K562 (cell line): ENCODE measurements at regions not wholly inside any gene's neighbourhood (a gene's known extent, or its start where the extent isn't known, plus 50 kb on each side); places are given as distances from the start of the nearest gene placed in this dataset.

Experiments
- ATAC-seq: fragments of 200-7000 bp; cut with Tn5 transposase; 3 replicates; pipeline ENCODE4 v1.9.1; 2020; ENCODE audit warnings: moderate library complexity
- BruUV-seq: library from RNA; stranded (reverse); fragments of 400-500 nt; replicated peaks from 2 replicates; lab custom pipeline; 2021; lab: Mats Ljungman, UMichigan
- CTCF ChIA-PET: fragments of 300-600 bp; formaldehyde crosslinking; extraction: SDS; loops from one replicate; lab custom pipeline; 2021; ENCODE audit warnings: low intra/inter-chr PET ratio; lab: Yijun Ruan, JAX
- POLR2A ChIA-PET: fragments of 300-600, 350-650 bp; sonication (Branson Sonifier 250); formaldehyde crosslinking; extraction: SDS; loops from one replicate; lab custom pipeline; 2021; ENCODE audit warnings: antibody characterized with exemption, inconsistent platforms; lab: Yijun Ruan, JAX
- DNase-seq, 4 experiments: peaks; one replicate each; pipeline versions ENCODE4 v3.0.0 to v3.0.0-alpha.2; 2011 to 2018; ENCODE audit warnings: low spot score in 3 of 4, mixed read lengths in 3 of 4; ENCODE audit errors: extremely low read depth in 1 of 4
- FAIRE-seq: peaks from 2 replicates; lab custom pipeline; 2011; peaks lifted over from hg19 to GRCh38; lab: Jason Lieb, UNC
- H2AFZ ChIP-seq: 2 replicates; pipeline ENCODE4 v1.6.0; 2011; ENCODE audit warnings: low read depth, low read length, control low read depth, inconsistent platforms
- H3K27ac ChIP-seq: fragments of 200-600 bp; 3 replicates; pipeline ENCODE4 v1.8.0; 2011; ENCODE audit warnings: low read depth, mild to moderate bottlenecking, control low read depth, inconsistent platforms, low read length, moderate library complexity, mixed read lengths; ENCODE audit errors: extremely low read depth
- H3K27me3 ChIP-seq, 2 experiments: fragments of 300-600 bp in 1 of 2; 2 replicates in 1 of 2; 3 replicates in 1 of 2; pipeline versions ENCODE4 v1.6.0 to v1.8.0; 2011; ENCODE audit warnings: inconsistent platforms in 2 of 2, low read length in 2 of 2, mild to moderate bottlenecking in 1 of 2, mixed read lengths in 1 of 2, moderate library complexity in 1 of 2; ENCODE audit not compliant: control insufficient read depth in 2 of 2, insufficient read depth in 2 of 2
- H3K36me3 ChIP-seq: fragments of 300-600 bp; 3 replicates; pipeline ENCODE4 v1.8.0; 2011; ENCODE audit warnings: mild to moderate bottlenecking, low read length, inconsistent platforms; ENCODE audit not compliant: control insufficient read depth, insufficient read depth
- H3K4me1 ChIP-seq, 2 experiments: fragments of 200-600 bp in 1 of 2; replicated peaks in 1 of 2; 2 replicates in 1 of 2; 3 replicates in 1 of 2; pipeline versions ENCODE4 v1.5.1 to v1.8.0; 2011; ENCODE audit warnings: inconsistent platforms in 2 of 2, low read length in 2 of 2, mild to moderate bottlenecking in 1 of 2, mixed read lengths in 1 of 2, moderate library complexity in 1 of 2; ENCODE audit not compliant: control insufficient read depth in 2 of 2, insufficient read depth in 2 of 2
- H3K4me2 ChIP-seq: 2 replicates; pipeline ENCODE4 v1.6.1; 2011; ENCODE audit warnings: low read length, control low read depth, inconsistent platforms, mixed read lengths; ENCODE audit not compliant: insufficient read depth
- H3K4me3 ChIP-seq: fragments of 200-600 bp; sonication (generic), shearing (Covaris generic); 2 replicates; pipeline ENCODE4 v1.5.1; 2016; ENCODE audit warnings: control low read depth, inconsistent platforms
- H3K79me2 ChIP-seq: fragments of 200-600 bp; 3 replicates; pipeline ENCODE4 v1.8.0; 2011; ENCODE audit warnings: low read length, inconsistent platforms; ENCODE audit not compliant: control insufficient read depth, insufficient read depth
- H3K9ac ChIP-seq, 2 experiments: 2 replicates each; pipeline versions ENCODE4 v1.6.0 to v1.6.1; 2011; ENCODE audit warnings: low read depth in 2 of 2, low read length in 2 of 2, control low read depth in 1 of 2, inconsistent platforms in 1 of 2, mild to moderate bottlenecking in 1 of 2, mixed read lengths in 1 of 2; ENCODE audit not compliant: insufficient read depth in 1 of 2
- H3K9me1 ChIP-seq: one replicate; pipeline ENCODE4 v1.6.0; 2011; ENCODE audit warnings: inconsistent platforms, mild to moderate bottlenecking, low read length, moderate library complexity; ENCODE audit not compliant: control insufficient read depth, insufficient read depth
- H3K9me3 ChIP-seq: replicated peaks from 2 replicates; pipeline ENCODE4 v1.5.1; 2011; ENCODE audit warnings: low read depth, low read length, inconsistent platforms; ENCODE audit not compliant: control insufficient read depth, insufficient read depth
- H4K20me1 ChIP-seq: replicated peaks from 2 replicates; pipeline ENCODE4 v1.6.1; 2011; ENCODE audit warnings: low read length, inconsistent platforms, mixed read lengths; ENCODE audit not compliant: control insufficient read depth, insufficient read depth
- CBX2 ChIP-seq: fragments of 200-600 bp; sonication (generic); IDR thresholded peaks from one replicate; pipeline ENCODE4 v1.6.1; 2012; ENCODE audit warnings: mild to moderate bottlenecking, low read length, inconsistent platforms; ENCODE audit not compliant: insufficient read depth, poor library complexity, severe bottlenecking
- FOXM1 ChIP-seq, 2 experiments: fragments of 450-650 bp in 1 of 2; sonication (generic) in 1 of 2; formaldehyde crosslinking in 1 of 2; IDR thresholded peaks; 2 replicates each; pipeline versions ENCODE4 v1.6.1 to v1.9.0; 2017 to 2022; ENCODE audit warnings: low read depth in 2 of 2, mild to moderate bottlenecking in 2 of 2, missing genetic modification reagents in 1 of 2, moderate library complexity in 1 of 2
- HMGN3 ChIP-seq: IDR thresholded peaks from 2 replicates; pipeline ENCODE4 v1.6.1; 2011; ENCODE audit warnings: borderline replicate concordance, low read depth, mild to moderate bottlenecking, mixed read lengths, low read length; ENCODE audit not compliant: insufficient read length; ENCODE audit errors: extremely low read depth
- KDM2B ChIP-seq: fragments of 250-450 bp; sonication (Bioruptor Pico); IDR thresholded peaks from 2 replicates; pipeline ENCODE4 v1.8.0; 2021; ENCODE audit warnings: mild to moderate bottlenecking, moderate library complexity
- PHF21A ChIP-seq: fragments of 450-650 bp; IDR thresholded peaks from 2 replicates; pipeline ENCODE4 v1.6.1; 2017; ENCODE audit warnings: low read depth, borderline replicate concordance
- SMARCA4 ChIP-seq: fragments of 450-650 bp; IDR thresholded peaks from 2 replicates; pipeline ENCODE4 v1.6.1; 2016
- SMARCE1 ChIP-seq: fragments of 450-650 bp; IDR thresholded peaks from 2 replicates; pipeline ENCODE4 v1.7.1; 2016; ENCODE audit warnings: mild to moderate bottlenecking
- TAL1 ChIP-seq: fragments of 450-650 bp; IDR thresholded peaks from 2 replicates; pipeline ENCODE4 v1.6.1; 2016; ENCODE audit warnings: mild to moderate bottlenecking
- WHSC1 ChIP-seq: IDR thresholded peaks from one replicate; pipeline ENCODE4 v1.6.1; 2012; ENCODE audit warnings: low read length, control low read depth, inconsistent platforms
- ZBTB8A ChIP-seq: fragments of 450-650 bp; IDR thresholded peaks from 2 replicates; pipeline ENCODE4 v1.6.1; 2018; ENCODE audit warnings: mild to moderate bottlenecking, moderate library complexity; ENCODE audit not compliant: partially characterized antibody
- ZNF253 ChIP-seq: fragments of 250-450 bp; sonication (Bioruptor Pico); conservative IDR thresholded peaks from 2 replicates; pipeline ENCODE4 v1.6.1; 2021; ENCODE audit warnings: mild to moderate bottlenecking
- ZNF274 ChIP-seq: IDR thresholded peaks from 2 replicates; pipeline ENCODE4 v1.6.1; 2011; ENCODE audit warnings: low read depth, mild to moderate bottlenecking, low read length, moderate library complexity, borderline replicate concordance
- ZNF586 ChIP-seq: fragments of 450-650 bp; formaldehyde crosslinking; conservative IDR thresholded peaks from 2 replicates; pipeline ENCODE4 v1.4.0; 2020; ENCODE audit warnings: mild to moderate bottlenecking, moderate library complexity
- ZNF696 ChIP-seq: fragments of 250-450 bp; sonication (Bioruptor Pico); conservative IDR thresholded peaks from 2 replicates; pipeline ENCODE4 v1.4.0; 2020; ENCODE audit warnings: mild to moderate bottlenecking, moderate library complexity
- ZNF764 ChIP-seq: fragments of 250-450 bp; sonication (Bioruptor Pico); IDR thresholded peaks from 2 replicates; pipeline ENCODE4 v1.4.0; 2020; ENCODE audit warnings: low read depth, mild to moderate bottlenecking, moderate library complexity
- WGBS: fragments of 100-300 bp; shearing (Covaris generic); methylation state at CpG from one replicate; pipeline ENCODE4 v1.1.6; 2016; ENCODE audit warnings: low coverage, mixed read lengths; ENCODE audit not compliant: insufficient coverage; ENCODE audit errors: missing lambda C conversion rate; 5-methylcytosine and 5-hydroxymethylcytosine counted together
- in situ Hi-C: fragments of 300-500 bp; cut with MboI; formaldehyde crosslinking; loops from 4 replicates; pipeline ENCODE4 v1.15.0; 2018; ENCODE audit warnings: inconsistent platforms, mixed read lengths
- intact Hi-C: fragments of 100-400 bp; cut with micrococcal nuclease; formaldehyde crosslinking; loops from 2 replicates; pipeline ENCODE4 v1.14.2; 2022
- TF ChIP-seq, protein P1 (sequence below): sonication (generic); formaldehyde crosslinking; IDR thresholded peaks from 2 replicates; pipeline ENCODE4 v1.8.0; 2022; ENCODE audit warnings: mild to moderate bottlenecking, missing genetic modification reagents
- TF ChIP-seq, protein P2 (sequence below): fragments of 450-650 bp; formaldehyde crosslinking; IDR thresholded peaks from 2 replicates; pipeline ENCODE4 v1.4.0; 2020; ENCODE audit warnings: mild to moderate bottlenecking, moderate library complexity

DNA sequence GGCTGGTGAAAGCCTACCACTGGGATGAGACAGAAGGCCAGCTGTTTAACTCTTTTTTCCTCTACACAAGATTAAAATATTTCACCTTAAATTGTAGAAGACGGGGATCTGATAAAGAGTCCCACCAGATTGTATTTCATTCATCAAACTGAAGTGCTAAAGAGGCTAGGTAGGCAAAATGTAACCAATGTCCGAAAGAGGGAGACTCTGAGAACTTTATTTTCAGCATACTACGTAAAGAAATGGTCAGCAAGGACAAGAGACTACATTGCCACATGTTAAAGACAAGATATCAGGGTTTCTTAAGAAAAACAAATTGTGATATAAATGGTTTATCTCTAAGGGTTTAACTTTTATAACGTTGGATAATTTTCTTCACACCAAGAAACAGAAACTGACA lies 71.6 kb upstream of the INPP4B start:
- intact Hi-C loops (no loop called here), in situ Hi-C loops (no loop called here)
- BruUV-seq: no TSS peak
- POLR2A ChIA-PET: no interaction called here
- DNase-seq: no peak
- CTCF ChIA-PET: no interaction called here
- no peak overlapping the region for H3K4me3 ChIP-seq
- TF ChIP-seq ZNF274 (no peak), TAL1 (no peak), ZBTB8A (no peak), SMARCA4 (no peak)
- H3K4me1 ChIP-seq: no peaks in the 10 kb centered on the region
- no peak overlapping the region for H3K9ac ChIP-seq
- 1% methylated on average over 4 of the region's 4 CpGs for WGBS
- H3K79me2 ChIP-seq: no peaks in the 10 kb centered on the region
- no peak overlapping the region for H2AFZ ChIP-seq
- H4K20me1 ChIP-seq: no peaks in the 10 kb centered on the region
- no peak overlapping the region for H3K4me2 ChIP-seq
- no peaks in the 10 kb centered on the region for H3K9me3 ChIP-seq
- H3K36me3 ChIP-seq: no peaks in the 10 kb centered on the region
- no peak for ATAC-seq
- H3K27ac ChIP-seq: no peak overlapping the region
- H3K27me3 ChIP-seq: no peaks in the 10 kb centered on the region
- H3K9me1 ChIP-seq: no peaks in the 10 kb centered on the region
- no peak for FAIRE-seq

DNA sequence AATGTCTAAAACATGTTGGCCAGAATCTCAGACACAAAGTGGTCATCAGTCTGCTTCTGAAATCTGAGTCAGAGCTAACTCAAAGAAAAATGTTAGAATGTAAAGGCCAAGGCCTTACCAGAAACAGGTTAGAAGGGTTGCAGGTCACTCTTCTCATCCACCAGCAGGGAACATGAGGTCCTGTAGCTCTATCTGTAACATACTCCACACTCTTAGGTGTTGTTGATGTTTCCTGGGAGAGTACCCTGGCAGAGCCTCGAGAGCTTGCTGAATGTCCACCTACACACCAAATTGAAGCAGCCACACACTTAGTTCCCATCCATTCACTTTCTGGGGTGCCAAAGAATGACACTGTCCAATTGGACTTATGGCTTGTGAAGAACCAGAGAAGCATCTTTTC lies 76.6 kb upstream of the INPP4B start:
- Histone ChIP-seq H3K27ac (no peak overlapping the region), H4K20me1 (no peaks in the 10 kb centered on the region), H3K79me2 (no peaks in the 10 kb centered on the region), H3K4me1 (no peaks in the 10 kb centered on the region), H3K36me3 (no peaks in the 10 kb centered on the region), H3K9ac (no peak overlapping the region), H3K4me2 (no peak overlapping the region), H3K4me3 (no peak overlapping the region), H3K27me3 (no peaks in the 10 kb centered on the region), H3K9me3 (no peaks in the 10 kb centered on the region), H2AFZ (no peak overlapping the region), H3K9me1 (no peaks in the 10 kb centered on the region)
- DNase-seq (no peak), ATAC-seq (no peak), FAIRE-seq (no peak)
- in situ Hi-C loops (no loop called here), intact Hi-C loops (no loop called here)
- BruUV-seq: no TSS peak
- WGBS: 0% methylated on average over 1 of the region's 1 CpG
- POLR2A ChIA-PET: no interaction called here
- CTCF ChIA-PET: no interaction called here
- TF ChIP-seq PHF21A (no peak), ZNF586 (CRISPR knock-in tag) (no peak), KDM2B (CRISPR knock-in tag) (no peak), ZNF253 (CRISPR knock-in tag) (no peak), FOXM1 (IDR thresholded peaks at IDR 0.05; ENCODE audit: low read depth) (no peak), FOXM1 (CRISPR knock-in tag; IDR thresholded peaks at IDR 0.05; ENCODE audit: low read depth) (no peak), ZNF696 (CRISPR knock-in tag) (no peak), ZNF764 (CRISPR knock-in tag) (no peak), WHSC1 (no peak), CBX2 (no peak), SMARCE1 (no peak), HMGN3 (no peak)
- TF ChIP-seq, protein P1, sequence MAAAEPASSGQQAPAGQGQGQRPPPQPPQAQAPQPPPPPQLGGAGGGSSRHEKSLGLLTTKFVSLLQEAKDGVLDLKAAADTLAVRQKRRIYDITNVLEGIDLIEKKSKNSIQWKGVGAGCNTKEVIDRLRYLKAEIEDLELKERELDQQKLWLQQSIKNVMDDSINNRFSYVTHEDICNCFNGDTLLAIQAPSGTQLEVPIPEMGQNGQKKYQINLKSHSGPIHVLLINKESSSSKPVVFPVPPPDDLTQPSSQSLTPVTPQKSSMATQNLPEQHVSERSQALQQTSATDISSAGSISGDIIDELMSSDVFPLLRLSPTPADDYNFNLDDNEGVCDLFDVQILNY: no peak
- TF ChIP-seq, protein P2, sequence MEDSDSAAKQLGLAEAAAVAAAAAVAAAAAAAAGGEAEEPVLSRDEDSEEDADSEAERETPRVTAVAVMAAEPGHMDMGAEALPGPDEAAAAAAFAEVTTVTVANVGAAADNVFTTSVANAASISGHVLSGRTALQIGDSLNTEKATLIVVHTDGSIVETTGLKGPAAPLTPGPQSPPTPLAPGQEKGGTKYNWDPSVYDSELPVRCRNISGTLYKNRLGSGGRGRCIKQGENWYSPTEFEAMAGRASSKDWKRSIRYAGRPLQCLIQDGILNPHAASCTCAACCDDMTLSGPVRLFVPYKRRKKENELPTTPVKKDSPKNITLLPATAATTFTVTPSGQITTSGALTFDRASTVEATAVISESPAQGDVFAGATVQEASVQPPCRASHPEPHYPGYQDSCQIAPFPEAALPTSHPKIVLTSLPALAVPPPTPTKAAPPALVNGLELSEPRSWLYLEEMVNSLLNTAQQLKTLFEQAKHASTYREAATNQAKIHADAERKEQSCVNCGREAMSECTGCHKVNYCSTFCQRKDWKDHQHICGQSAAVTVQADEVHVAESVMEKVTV (CRISPR knock-in tag): no peak
